ENCODE measurements at regions not wholly inside any gene's neighbourhood (a gene's known extent, or its start where the extent isn't known, plus 50 kb on each side); places are given as distances from the start of the nearest gene placed in this dataset.

GRCh38 chr11:122424636-122425035 lies 230.9 kb upstream of the UBASH3B start:
- in situ Hi-C loops (cut with MboI) (no loop called here), intact Hi-C loops (cut with micrococcal nuclease) (no loop called here)
- H3K9ac ChIP-seq (ENCODE audit: insufficient read depth in 1 of 2, low read depth in 2 of 2, low read length in 2 of 2): no peak overlapping the region
- TF ChIP-seq FOXM1 (IDR thresholded peaks at IDR 0.05; ENCODE audit: low read depth): no peak
- no peak for TF ChIP-seq FOXM1 (CRISPR knock-in tag; IDR thresholded peaks at IDR 0.05; ENCODE audit: low read depth)
- no peak for TF ChIP-seq WHSC1 (IDR thresholded peaks at IDR 0.05; ENCODE audit: low read length)
- no peak for TF ChIP-seq TBP (optimal IDR thresholded peaks at IDR 0.05; ENCODE audit: low read depth, low read length)
- no peak for TF ChIP-seq ZNF431 (CRISPR knock-in tag; IDR thresholded peaks at IDR 0.05)
- no peak for TF ChIP-seq NR3C1 (CRISPR knock-in tag; IDR thresholded peaks at IDR 0.05)
- no peak for TF ChIP-seq ATF2 (CRISPR knock-in tag; IDR thresholded peaks at IDR 0.05)
- no peak for TF ChIP-seq ETS1 (conservative IDR thresholded peaks at IDR 0.05; ENCODE audit: control insufficient read depth, low read depth, low read length)
- TF ChIP-seq ZNF398 (CRISPR knock-in tag; IDR thresholded peaks at IDR 0.05): no peak
- no peak for TF ChIP-seq BCOR (IDR thresholded peaks at IDR 0.05)
- TF ChIP-seq PATZ1 (CRISPR knock-in tag; IDR thresholded peaks at IDR 0.05; ENCODE audit: borderline replicate concordance): no peak
- TF ChIP-seq E2F4 (CRISPR knock-in tag; IDR thresholded peaks at IDR 0.05; ENCODE audit: low read depth): no peak
- no peak for TF ChIP-seq SREBF1 (IDR thresholded peaks at IDR 0.05; ENCODE audit: borderline replicate concordance, low read depth, low read length)
- no peak for TF ChIP-seq SMAD1 (IDR thresholded peaks at IDR 0.05; ENCODE audit: low read depth, low read length, partially characterized antibody)
- no TSS peak for BruUV-seq (replicated peaks)
- 0% methylated on average over 1 of the region's 1 CpG for WGBS (ENCODE audit: insufficient coverage, low coverage, missing lambda C conversion rate)
- H3K9me3 ChIP-seq (replicated peaks; ENCODE audit: control insufficient read depth, insufficient read depth, low read depth, low read length): 0 out of 2 replicates have a peak, but pooled peaks cover 2% of the 10 kb centered on the region
- no peaks in the 10 kb centered on the region for H3K79me2 ChIP-seq (ENCODE audit: control insufficient read depth, insufficient read depth, low read length)
- ChIA-PET CTCF (ENCODE audit: low intra/inter-chr PET ratio) (no interaction called here), POLR2A (no interaction called here)
- FAIRE-seq (no peak), DNase-seq (ENCODE audit: extremely low read depth in 1 of 4, low spot score in 3 of 4) (no peak), ATAC-seq (no peak)
- H3K4me3 ChIP-seq: no peak overlapping the region
- H3K36me3 ChIP-seq (ENCODE audit: control insufficient read depth, insufficient read depth, low read length): no peaks in the 10 kb centered on the region
- H3K4me2 ChIP-seq (ENCODE audit: insufficient read depth, low read length): no peak overlapping the region
- H3K9me1 ChIP-seq (ENCODE audit: control insufficient read depth, insufficient read depth, low read length): no peaks in the 10 kb centered on the region
- no peak overlapping the region for H3K27ac ChIP-seq (ENCODE audit: extremely low read depth, low read depth, low read length)
- H3K27me3 ChIP-seq (ENCODE audit: control insufficient read depth in 2 of 2, insufficient read depth in 2 of 2, low read length in 2 of 2): no peaks in the 10 kb centered on the region
- H4K20me1 ChIP-seq (replicated peaks; ENCODE audit: control insufficient read depth, insufficient read depth, low read length): no peaks in the 10 kb centered on the region
- no peaks in the 10 kb centered on the region for H3K4me1 ChIP-seq (replicated peaks in 1 of 2; ENCODE audit: control insufficient read depth in 2 of 2, insufficient read depth in 2 of 2, low read length in 2 of 2)
- no peak overlapping the region for H2AFZ ChIP-seq (ENCODE audit: low read depth, low read length)

Data from K562 (cell line).